ENCODE measurements at regions not wholly inside any gene's neighbourhood (a gene's known extent, or its start where the extent isn't known, plus 50 kb on each side); places are given as distances from the start of the nearest gene placed in this dataset.

GRCh38 chr12:124167141-124167540, 127.8 kb upstream of the RFLNA start:
- TF ChIP-seq CTCF (IDR thresholded peaks at IDR 0.05 in 2 of 3, conservative IDR thresholded peaks at IDR 0.05 in 1 of 3; ENCODE audit: borderline replicate concordance in 1 of 3, insufficient read depth in 1 of 3, low read depth in 2 of 3, low read length in 2 of 3) (no peak), POLR2A (IDR thresholded peaks at IDR 0.05; ENCODE audit: borderline replicate concordance, extremely low read depth, insufficient read depth, insufficient read length) (no peak), MAX (IDR thresholded peaks at IDR 0.05) (no peak)
